ENCODE measurements at regions not wholly inside any gene's neighbourhood (a gene's known extent, or its start where the extent isn't known, plus 50 kb on each side); places are given as distances from the start of the nearest gene placed in this dataset.

DNA sequence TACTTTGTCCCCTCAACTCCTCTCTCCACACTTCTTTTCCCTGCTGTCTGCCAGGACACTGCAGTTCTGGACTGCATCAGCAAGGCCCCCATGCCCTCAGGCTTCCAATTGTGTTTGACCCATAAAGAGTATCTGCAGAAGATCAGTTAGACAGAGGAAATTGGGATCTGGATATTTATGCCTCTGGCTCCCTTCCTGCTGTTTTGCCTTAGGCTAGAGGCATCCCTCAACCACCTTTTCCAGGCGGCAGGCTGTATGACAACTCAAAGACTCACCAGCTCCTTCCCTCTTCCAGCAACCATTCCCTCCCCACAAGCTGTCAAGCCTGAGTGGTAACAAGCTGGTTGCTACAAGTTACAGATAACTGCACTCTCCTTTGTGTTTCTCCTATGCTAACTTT is 66.4 kb upstream of the NDP start:
- Histone ChIP-seq H3K9ac (ENCODE audit: insufficient read depth, low read depth, low read length) (no peak overlapping the region), H3K9me3 (ENCODE audit: low read length) (no peaks in the 10 kb centered on the region), H3K79me2 (ENCODE audit: insufficient read depth, low read length) (no peaks in the 10 kb centered on the region), H3K27me3 (ENCODE audit: control insufficient read depth in 1 of 2, insufficient read depth in 2 of 2, low read length in 2 of 2) (no peaks in the 10 kb centered on the region), H3K4me1 (ENCODE audit: insufficient read depth, low read length) (no peaks in the 10 kb centered on the region), H3K4me3 (replicated peaks in 1 of 3; ENCODE audit: insufficient read depth in 1 of 3, low read depth in 2 of 3, low read length in 3 of 3) (no peak overlapping the region), H2AFZ (ENCODE audit: low read length) (no peak overlapping the region), H4K20me1 (ENCODE audit: insufficient read depth, low read length) (no peaks in the 10 kb centered on the region), H3K36me3 (replicated peaks in 1 of 2; ENCODE audit: control insufficient read depth in 1 of 2, insufficient read depth in 2 of 2, low read length in 2 of 2) (no peaks in the 10 kb centered on the region), H3K4me2 (ENCODE audit: low read depth, low read length) (no peak overlapping the region), H3K27ac (ENCODE audit: extremely low read length, insufficient read depth, low read length) (no peak overlapping the region)
- intact Hi-C loops (cut with micrococcal nuclease; ENCODE audit: unreplicated experiment), result no loop called here
- ATAC-seq, result no peak
- WGBS (ENCODE audit: low lambda C conversion rate), result 0% methylated on average over 1 of the region's 1 CpG
- TF ChIP-seq HOXD1 (CRISPR knock-in tag; IDR thresholded peaks at IDR 0.05) (no peak), SOX6 (IDR thresholded peaks at IDR 0.05) (no peak), SOX6 (CRISPR knock-in tag; IDR thresholded peaks at IDR 0.05) (no peak), ZBTB8A (CRISPR knock-in tag; IDR thresholded peaks at IDR 0.05; ENCODE audit: borderline replicate concordance, low read depth) (no peak), ZSCAN29 (CRISPR knock-in tag; conservative IDR thresholded peaks at IDR 0.05) (no peak), NCOR1 (IDR thresholded peaks at IDR 0.05; ENCODE audit: borderline replicate concordance, low read length) (no peak), ERF (CRISPR knock-in tag; IDR thresholded peaks at IDR 0.05) (no peak), ZNF615 (CRISPR knock-in tag; IDR thresholded peaks at IDR 0.05; ENCODE audit: borderline replicate concordance) (no peak), ZNF841 (CRISPR knock-in tag; IDR thresholded peaks at IDR 0.05; ENCODE audit: borderline replicate concordance) (no peak), ZNF124 (CRISPR knock-in tag; IDR thresholded peaks at IDR 0.05) (no peak), PHF20 (CRISPR knock-in tag; IDR thresholded peaks at IDR 0.05) (no peak), NCOA5 (CRISPR knock-in tag; IDR thresholded peaks at IDR 0.05) (no peak), ZNF704 (CRISPR knock-in tag; IDR thresholded peaks at IDR 0.05; ENCODE audit: borderline replicate concordance) (no peak), MXD4 (CRISPR knock-in tag; IDR thresholded peaks at IDR 0.05) (no peak)
- TF ChIP-seq, protein P1, sequence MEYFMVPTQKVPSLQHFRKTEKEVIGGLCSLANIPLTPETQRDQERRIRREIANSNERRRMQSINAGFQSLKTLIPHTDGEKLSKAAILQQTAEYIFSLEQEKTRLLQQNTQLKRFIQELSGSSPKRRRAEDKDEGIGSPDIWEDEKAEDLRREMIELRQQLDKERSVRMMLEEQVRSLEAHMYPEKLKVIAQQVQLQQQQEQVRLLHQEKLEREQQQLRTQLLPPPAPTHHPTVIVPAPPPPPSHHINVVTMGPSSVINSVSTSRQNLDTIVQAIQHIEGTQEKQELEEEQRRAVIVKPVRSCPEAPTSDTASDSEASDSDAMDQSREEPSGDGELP (IDR thresholded peaks at IDR 0.05; ENCODE audit: borderline replicate concordance, low read depth), result no peak
- TF ChIP-seq, protein P2, sequence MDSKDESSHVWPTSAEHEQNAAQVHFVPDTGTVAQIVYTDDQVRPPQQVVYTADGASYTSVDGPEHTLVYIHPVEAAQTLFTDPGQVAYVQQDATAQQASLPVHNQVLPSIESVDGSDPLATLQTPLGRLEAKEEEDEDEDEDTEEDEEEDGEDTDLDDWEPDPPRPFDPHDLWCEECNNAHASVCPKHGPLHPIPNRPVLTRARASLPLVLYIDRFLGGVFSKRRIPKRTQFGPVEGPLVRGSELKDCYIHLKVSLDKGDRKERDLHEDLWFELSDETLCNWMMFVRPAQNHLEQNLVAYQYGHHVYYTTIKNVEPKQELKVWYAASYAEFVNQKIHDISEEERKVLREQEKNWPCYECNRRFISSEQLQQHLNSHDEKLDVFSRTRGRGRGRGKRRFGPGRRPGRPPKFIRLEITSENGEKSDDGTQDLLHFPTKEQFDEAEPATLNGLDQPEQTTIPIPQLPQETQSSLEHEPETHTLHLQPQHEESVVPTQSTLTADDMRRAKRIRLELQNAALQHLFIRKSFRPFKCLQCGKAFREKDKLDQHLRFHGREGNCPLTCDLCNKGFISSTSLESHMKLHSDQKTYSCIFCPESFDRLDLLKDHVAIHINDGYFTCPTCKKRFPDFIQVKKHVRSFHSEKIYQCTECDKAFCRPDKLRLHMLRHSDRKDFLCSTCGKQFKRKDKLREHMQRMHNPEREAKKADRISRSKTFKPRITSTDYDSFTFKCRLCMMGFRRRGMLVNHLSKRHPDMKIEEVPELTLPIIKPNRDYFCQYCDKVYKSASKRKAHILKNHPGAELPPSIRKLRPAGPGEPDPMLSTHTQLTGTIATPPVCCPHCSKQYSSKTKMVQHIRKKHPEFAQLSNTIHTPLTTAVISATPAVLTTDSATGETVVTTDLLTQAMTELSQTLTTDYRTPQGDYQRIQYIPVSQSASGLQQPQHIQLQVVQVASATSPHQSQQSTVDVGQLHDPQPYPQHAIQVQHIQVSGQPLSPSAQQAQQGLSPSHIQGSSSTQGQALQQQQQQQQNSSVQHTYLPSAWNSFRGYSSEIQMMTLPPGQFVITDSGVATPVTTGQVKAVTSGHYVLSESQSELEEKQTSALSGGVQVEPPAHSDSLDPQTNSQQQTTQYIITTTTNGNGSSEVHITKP (CRISPR knock-in tag; IDR thresholded peaks at IDR 0.05; ENCODE audit: low read depth), result no peak
- TF ChIP-seq, protein P3, sequence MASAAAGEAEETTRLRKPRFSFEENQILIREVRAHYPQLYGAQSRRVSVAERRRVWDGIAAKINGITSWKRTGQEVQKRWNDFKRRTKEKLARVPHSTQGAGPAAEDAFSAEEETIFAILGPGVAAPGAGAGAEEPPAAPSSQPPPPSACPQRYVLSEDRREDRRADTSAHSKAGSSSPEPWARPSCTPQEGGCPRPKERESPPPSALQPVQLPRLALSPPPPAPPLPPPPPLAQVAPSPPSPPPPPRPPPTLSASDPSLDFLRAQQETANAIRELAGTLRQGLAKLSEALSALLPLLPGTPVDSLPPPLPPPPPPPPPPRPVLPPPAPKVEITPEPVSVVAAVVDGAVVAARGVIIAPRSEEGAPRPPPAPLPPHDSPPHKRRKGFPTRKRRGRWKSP (CRISPR knock-in tag; IDR thresholded peaks at IDR 0.05), result no peak
- ChIA-PET CTCF (ENCODE audit: low intra/inter-chr PET ratio, low total read pairs) (no interaction called here), POLR2A (no interaction called here)
- no peak for FAIRE-seq
- in situ Hi-C loops (cut with HindIII; ENCODE audit: extremely low pct_ligation_motif_present, low pct_unique_long_range_greater_than_20kb), result no loop called here
- DNase-seq (ENCODE audit: low spot score), result no peak
- no TSS peak for BruUV-seq (replicated peaks)
